B cell (primary cell): ENCODE measurements at regions not wholly inside any gene's neighbourhood (a gene's known extent, or its start where the extent isn't known, plus 50 kb on each side); places are given as distances from the start of the nearest gene placed in this dataset.

Source experiments
- ATAC-seq: fragments of 200-7000 bp; cut with Tn5 transposase; one replicate; pipeline ENCODE4 v1.10.0; 2021; ENCODE audit warnings: low read depth, mild to moderate bottlenecking, moderate number of reproducible peaks, moderate library complexity
- CTCF ChIA-PET: fragments of 350-600 bp; sonication (Branson Sonifier 250); formaldehyde crosslinking; loops from one replicate; lab custom pipeline; 2021; ENCODE audit warnings: antibody characterized with exemption, inconsistent platforms; lab: Charles Lee
- POLR2A ChIA-PET: fragments of 350-600 bp; sonication (Branson Sonifier 250); formaldehyde crosslinking; loops from one replicate; lab custom pipeline; 2021; ENCODE audit warnings: antibody characterized with exemption; lab: Charles Lee
- DNase-seq: peaks from one replicate; pipeline ENCODE4 v3.0.0; 2013
- H2AFZ ChIP-seq: 2 replicates; pipeline ENCODE4 v1.6.1; 2012; ENCODE audit warnings: mild to moderate bottlenecking, low read depth, low read length; ENCODE audit not compliant: insufficient read depth, poor library complexity, severe bottlenecking
- H3K27ac ChIP-seq, 2 donors: 1 replicate in 1 of 2; 2 replicates in 1 of 2; pipeline ENCODE4 v1.5.1; 2012 to 2013; ENCODE audit warnings: low read length in 2 of 2, mild to moderate bottlenecking in 2 of 2, moderate library complexity in 1 of 2
- H3K27me3 ChIP-seq, 4 experiments: fragments of 200-600 bp in 1 of 4; sonication (generic) in 1 of 4; replicated peaks in 1 of 4; 1 replicate in 2 of 4; 2 replicates in 2 of 4; pipeline versions ENCODE4 v1.6.1 to v1.7.0; 2013 to 2016; ENCODE audit warnings: low read length in 3 of 4, mild to moderate bottlenecking in 2 of 4, mixed read lengths in 1 of 4, moderate library complexity in 1 of 4; ENCODE audit not compliant: insufficient read depth in 4 of 4, control insufficient read depth in 3 of 4; ENCODE audit errors: control extremely low read depth in 1 of 4
- H3K36me3 ChIP-seq, 2 experiments: replicated peaks in 1 of 2; 1 replicate in 1 of 2; 2 replicates in 1 of 2; pipeline versions ENCODE4 v1.6.1 to v1.7.1; 2013; ENCODE audit warnings: low read length in 1 of 2; ENCODE audit not compliant: insufficient read depth in 2 of 2, control insufficient read depth in 1 of 2; ENCODE audit errors: control extremely low read depth in 1 of 2, extremely low read depth in 1 of 2
- H3K4me1 ChIP-seq, 2 donors: fragments of 200-600 bp in 1 of 2; sonication (generic) in 1 of 2; 1 replicate in 1 of 2; 2 replicates in 1 of 2; pipeline versions ENCODE4 v1.5.1 to v1.6.1; 2013 to 2017; ENCODE audit warnings: low read length in 2 of 2; ENCODE audit not compliant: control insufficient read depth in 2 of 2, insufficient read depth in 2 of 2
- H3K4me2 ChIP-seq: replicated peaks from 2 replicates; pipeline ENCODE3; 2012; ENCODE audit warnings: mild to moderate bottlenecking, low read depth, low read length; ENCODE audit not compliant: poor library complexity, severe bottlenecking
- H3K4me3 ChIP-seq, 5 experiments: fragments of 200-600 bp in 1 of 5; sonication (generic) in 1 of 5; 1 replicate in 3 of 5; 2 replicates in 2 of 5; pipeline versions ENCODE4 v1.5.1 to v1.7.0; 2011 to 2016; ENCODE audit warnings: low read length in 4 of 5, mild to moderate bottlenecking in 4 of 5, low read depth in 2 of 5, control low read depth in 1 of 5, moderate library complexity in 1 of 5; ENCODE audit not compliant: insufficient read depth in 1 of 5; ENCODE audit errors: control extremely low read depth in 1 of 5, extremely low read depth in 1 of 5
- H3K79me2 ChIP-seq: fragments of 200-600 bp; sonication (generic); one replicate; pipeline ENCODE4 v1.6.0; 2016; ENCODE audit warnings: low read length; ENCODE audit not compliant: control insufficient read depth, insufficient read depth
- H3K9ac ChIP-seq: fragments of 200-600 bp; sonication (generic); 2 replicates; pipeline ENCODE4 v1.6.1; 2017; ENCODE audit warnings: mild to moderate bottlenecking, low read length, moderate library complexity
- H3K9me3 ChIP-seq, 3 donors: one replicate each; pipeline versions ENCODE4 v1.6.1 to v1.7.1; 2013; ENCODE audit warnings: low read length in 2 of 3; ENCODE audit not compliant: control insufficient read depth in 2 of 3, insufficient read depth in 1 of 3; ENCODE audit errors: control extremely low read depth in 1 of 3
- H4K20me1 ChIP-seq: 2 replicates; pipeline ENCODE4 v1.6.0; 2012; ENCODE audit warnings: mild to moderate bottlenecking, low read length; ENCODE audit not compliant: insufficient read depth, control insufficient read depth, poor library complexity, severe bottlenecking
- H3K27ac Mint-ChIP-seq: one replicate; pipeline ENCODE4 v1.8.0; 2021; ENCODE audit warnings: mixed read lengths
- H3K27me3 Mint-ChIP-seq: one replicate; pipeline ENCODE4 v1.8.0; 2021; ENCODE audit warnings: mixed read lengths
- H3K4me1 Mint-ChIP-seq: one replicate; pipeline ENCODE4 v1.8.0; 2021; ENCODE audit warnings: mixed read lengths
- H3K4me3 Mint-ChIP-seq: one replicate; pipeline ENCODE4 v1.8.0; 2021; ENCODE audit warnings: mixed read lengths
- H3K9me3 Mint-ChIP-seq: one replicate; pipeline ENCODE4 v1.8.0; 2022; ENCODE audit warnings: mixed read lengths; ENCODE audit not compliant: insufficient read depth
- EZH2 ChIP-seq: IDR thresholded peaks from 2 replicates; pipeline ENCODE4 v1.6.1; 2012; ENCODE audit warnings: borderline replicate concordance, low read depth, mild to moderate bottlenecking, moderate library complexity, low read length; ENCODE audit not compliant: insufficient read depth, poor library complexity, severe bottlenecking
- WGBS: methylation state at CpG from one replicate; pipeline ENCODE4 v1.1.5; 2013; ENCODE audit warnings: missing lambda C conversion rate; ENCODE audit not compliant: insufficient coverage; 5-methylcytosine and 5-hydroxymethylcytosine counted together
- intact Hi-C: fragments of 100-400 bp; cut with micrococcal nuclease; formaldehyde crosslinking; loops from one replicate; pipeline ENCODE4 v1.10.0; 2022
- TF ChIP-seq, protein P1 (sequence below): fragments of 200-600 bp; IDR thresholded peaks from one replicate; pipeline ENCODE4 v1.8.0; 2022; ENCODE audit warnings: antibody characterized with exemption, mild to moderate bottlenecking

DNA sequence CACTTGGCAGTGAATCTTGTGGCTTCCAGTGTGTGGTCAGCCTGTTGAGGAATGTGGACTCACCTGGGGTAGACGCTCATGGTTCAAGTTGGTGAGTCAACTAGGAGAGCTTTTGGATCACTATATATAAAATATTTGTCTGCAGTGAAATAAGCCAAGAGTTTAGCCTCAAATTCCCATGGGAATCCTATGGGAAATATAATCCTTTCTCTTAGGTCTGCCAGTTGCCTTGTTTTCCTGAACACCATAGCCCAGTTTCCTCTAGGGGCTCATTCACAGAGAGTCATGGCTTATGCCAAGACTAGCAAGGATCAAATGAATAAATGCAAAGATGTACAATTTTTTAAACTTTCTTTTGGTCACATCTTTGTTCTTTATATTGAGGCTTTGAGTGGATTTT, 100.1 kb upstream of the NPHP3 start:
- no peak overlapping the region for H3K27ac ChIP-seq
- H3K9ac ChIP-seq, result no peak overlapping the region
- CTCF ChIA-PET, result no interaction called here
- Mint-ChIP-seq H3K4me3 (no peak overlapping the region), H3K27me3 (peaks cover 16% of the 10 kb centered on the region), H3K4me1 (no peaks in the 10 kb centered on the region), H3K27ac (no peak overlapping the region), H3K9me3 (no peaks in the 10 kb centered on the region)
- H3K4me1 ChIP-seq, result no peaks in the 10 kb centered on the region
- no peak for TF ChIP-seq EZH2
- TF ChIP-seq, protein P1, sequence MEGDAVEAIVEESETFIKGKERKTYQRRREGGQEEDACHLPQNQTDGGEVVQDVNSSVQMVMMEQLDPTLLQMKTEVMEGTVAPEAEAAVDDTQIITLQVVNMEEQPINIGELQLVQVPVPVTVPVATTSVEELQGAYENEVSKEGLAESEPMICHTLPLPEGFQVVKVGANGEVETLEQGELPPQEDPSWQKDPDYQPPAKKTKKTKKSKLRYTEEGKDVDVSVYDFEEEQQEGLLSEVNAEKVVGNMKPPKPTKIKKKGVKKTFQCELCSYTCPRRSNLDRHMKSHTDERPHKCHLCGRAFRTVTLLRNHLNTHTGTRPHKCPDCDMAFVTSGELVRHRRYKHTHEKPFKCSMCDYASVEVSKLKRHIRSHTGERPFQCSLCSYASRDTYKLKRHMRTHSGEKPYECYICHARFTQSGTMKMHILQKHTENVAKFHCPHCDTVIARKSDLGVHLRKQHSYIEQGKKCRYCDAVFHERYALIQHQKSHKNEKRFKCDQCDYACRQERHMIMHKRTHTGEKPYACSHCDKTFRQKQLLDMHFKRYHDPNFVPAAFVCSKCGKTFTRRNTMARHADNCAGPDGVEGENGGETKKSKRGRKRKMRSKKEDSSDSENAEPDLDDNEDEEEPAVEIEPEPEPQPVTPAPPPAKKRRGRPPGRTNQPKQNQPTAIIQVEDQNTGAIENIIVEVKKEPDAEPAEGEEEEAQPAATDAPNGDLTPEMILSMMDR, result no peak
- H3K27me3 ChIP-seq, result no peaks in the 10 kb centered on the region
- H2AFZ ChIP-seq, result no peak overlapping the region
- no peaks in the 10 kb centered on the region for H3K9me3 ChIP-seq
- intact Hi-C loops, result no loop called here
- H3K4me2 ChIP-seq, result no peak overlapping the region
- H4K20me1 ChIP-seq, result no peaks in the 10 kb centered on the region
- no peak overlapping the region for H3K4me3 ChIP-seq
- ATAC-seq, result no peak
- DNase-seq, result no peak
- POLR2A ChIA-PET, result no interaction called here
- H3K79me2 ChIP-seq, result no peaks in the 10 kb centered on the region
- no CpG with 5 or more reads among the region's 1 CpG for WGBS
- H3K36me3 ChIP-seq, result no peaks in the 10 kb centered on the region

DNA sequence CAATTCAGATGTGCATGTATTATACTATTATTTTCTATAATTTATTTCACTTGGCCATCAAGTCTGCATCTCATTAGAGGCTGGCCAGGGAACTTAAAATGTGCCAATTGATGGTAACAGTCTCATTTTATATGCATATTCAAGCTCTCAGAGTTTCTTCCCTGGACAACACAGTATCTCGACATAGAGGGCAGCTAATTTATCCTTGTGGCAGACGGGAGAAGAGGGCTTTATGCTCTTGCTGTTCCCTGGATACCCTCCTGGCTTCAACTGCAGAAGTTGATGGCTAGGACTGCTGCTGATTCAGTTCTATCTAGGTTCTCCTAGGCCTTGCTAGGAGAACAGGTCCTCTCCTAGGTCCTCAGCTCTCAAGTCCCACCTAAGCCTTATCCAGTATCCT, 99.1 kb upstream of the NPHP3 start:
- Histone ChIP-seq H4K20me1 (no peaks in the 10 kb centered on the region), H3K27me3 (no peaks in the 10 kb centered on the region), H2AFZ (no peak overlapping the region), H3K4me3 (no peak overlapping the region), H3K9me3 (no peaks in the 10 kb centered on the region), H3K36me3 (no peaks in the 10 kb centered on the region), H3K4me1 (no peaks in the 10 kb centered on the region), H3K79me2 (no peaks in the 10 kb centered on the region), H3K27ac (no peak overlapping the region), H3K4me2 (no peak overlapping the region), H3K9ac (no peak overlapping the region)
- no peak for TF ChIP-seq EZH2
- TF ChIP-seq, protein P1, result no peak
- Mint-ChIP-seq H3K27ac (no peak overlapping the region), H3K27me3 (peaks cover 18% of the 10 kb centered on the region), H3K9me3 (no peaks in the 10 kb centered on the region), H3K4me1 (no peaks in the 10 kb centered on the region), H3K4me3 (no peak overlapping the region)
- ChIA-PET POLR2A (no interaction called here), CTCF (no interaction called here)
- no peak for ATAC-seq
- intact Hi-C loops, result no loop called here
- WGBS, result 83% methylated on average over 1 of the region's 2 CpGs
- DNase-seq, result no peak
